ENCODE measurements at regions not wholly inside any gene's neighbourhood (a gene's known extent, or its start where the extent isn't known, plus 50 kb on each side); places are given as distances from the start of the nearest gene placed in this dataset.
A peak's percentile ranks its signal among the peaks of the same experiment; 100 is the strongest.

DNA sequence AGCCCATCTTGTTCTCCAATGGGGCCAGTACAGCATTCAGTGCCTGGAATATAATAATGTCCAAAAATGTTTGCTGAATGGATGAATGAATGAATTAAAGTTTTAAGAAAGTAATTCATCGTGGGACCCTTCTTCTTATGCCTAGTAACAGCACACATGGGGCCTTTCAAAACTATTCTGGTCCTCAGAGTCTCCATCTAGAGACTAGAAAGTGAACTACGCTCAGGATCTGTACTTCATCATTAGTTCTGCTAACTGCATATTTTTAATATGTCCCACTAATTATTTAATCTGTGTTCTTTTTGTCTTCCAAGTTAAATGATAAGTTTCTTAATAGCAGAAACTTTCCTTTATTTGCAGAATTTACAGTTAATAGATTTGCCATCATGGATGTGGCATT, 172.5 kb downstream of the SMAD2 start:
- no peak for DNase-seq

DNA sequence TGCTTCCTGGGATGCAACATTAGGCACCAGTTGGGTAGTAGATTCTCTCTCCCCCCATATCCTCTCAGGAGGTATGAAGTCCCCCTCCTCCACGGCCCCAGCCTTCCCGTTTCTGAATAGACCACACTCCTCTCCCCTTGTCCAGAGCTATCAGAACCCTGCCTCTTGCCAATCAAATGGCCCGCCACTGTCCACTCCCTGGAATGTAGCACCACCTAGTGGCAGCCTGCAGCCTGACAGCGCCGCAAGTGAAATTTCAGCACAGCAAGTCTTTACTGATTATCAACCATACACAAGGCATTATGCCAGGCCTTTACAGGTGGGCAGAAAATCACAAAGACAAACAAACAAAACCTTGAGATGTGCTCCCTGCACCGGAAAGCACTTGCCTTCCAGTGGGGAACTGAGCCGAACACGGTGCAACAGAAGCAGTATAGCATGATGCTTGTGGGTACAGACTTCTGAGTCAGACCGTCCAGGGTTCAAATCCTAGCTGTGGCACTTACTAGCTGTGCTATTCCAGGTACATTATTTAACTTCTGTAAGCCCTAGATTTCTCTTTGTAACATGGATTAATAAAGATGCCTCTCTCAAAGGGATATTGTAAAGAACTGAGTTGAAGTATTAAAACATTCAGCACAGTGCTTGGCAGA, 174.0 kb downstream of the SMAD2 start:
- DNase-seq: peak; percentile 84

DNA sequence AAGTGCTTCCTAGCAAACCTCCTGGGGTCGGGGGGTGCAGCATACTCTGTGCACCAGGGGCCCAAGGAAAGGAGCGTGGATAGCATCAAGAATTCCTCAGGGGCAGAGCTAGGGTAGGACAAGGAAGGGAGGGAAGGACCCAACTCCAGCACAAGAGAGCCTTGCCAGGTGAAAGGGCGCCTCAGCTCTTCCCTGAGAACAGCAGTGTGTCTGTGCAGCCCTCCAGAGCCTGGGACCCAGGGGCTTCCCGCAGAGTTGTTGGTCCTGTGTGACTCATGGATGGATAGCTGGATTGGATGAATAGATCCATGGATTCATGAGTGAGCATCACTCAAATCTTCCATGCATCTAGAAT, 175.4 kb downstream of the SMAD2 start:
- no peak for DNase-seq

DNA sequence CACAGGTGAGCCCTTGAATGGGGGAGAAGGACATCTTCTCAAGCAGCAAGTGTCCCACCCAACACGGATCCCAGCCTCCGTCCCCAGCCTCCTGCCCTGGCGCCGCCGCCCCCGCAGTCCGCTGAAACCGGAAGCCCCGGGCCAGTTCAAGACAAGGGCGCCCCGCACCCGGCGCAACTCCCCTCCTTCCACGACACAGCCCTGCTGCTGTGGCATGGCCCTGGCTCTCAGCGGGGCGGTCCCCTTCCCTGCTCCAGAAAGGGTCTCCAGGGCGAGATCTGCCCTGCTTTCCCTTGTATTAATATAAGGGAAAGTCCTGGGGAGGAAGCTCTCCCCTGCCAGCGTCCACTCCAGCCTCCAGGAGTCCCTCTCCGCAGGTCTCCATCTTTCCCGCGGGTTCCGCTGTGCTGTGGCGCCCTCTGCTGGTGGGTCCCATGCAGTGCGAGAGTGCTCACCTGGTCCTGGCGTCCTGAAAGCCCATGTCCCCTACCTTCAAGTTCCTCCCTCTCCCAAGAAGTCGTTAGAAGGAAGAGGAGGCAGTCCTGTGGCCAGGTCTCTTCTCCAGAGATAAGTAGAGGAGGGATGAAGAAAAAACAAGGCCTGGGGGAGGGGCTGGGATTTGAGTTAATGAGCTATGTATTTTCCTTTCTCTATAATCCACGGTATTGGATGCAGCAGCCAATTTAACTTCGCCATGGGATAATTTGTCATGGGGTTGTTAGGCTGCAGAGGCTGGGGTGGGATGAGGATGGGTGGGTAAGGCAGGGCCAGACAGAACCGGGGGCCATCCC, 176.0 kb downstream of the SMAD2 start:
- peak; percentile 91 for DNase-seq

DNA sequence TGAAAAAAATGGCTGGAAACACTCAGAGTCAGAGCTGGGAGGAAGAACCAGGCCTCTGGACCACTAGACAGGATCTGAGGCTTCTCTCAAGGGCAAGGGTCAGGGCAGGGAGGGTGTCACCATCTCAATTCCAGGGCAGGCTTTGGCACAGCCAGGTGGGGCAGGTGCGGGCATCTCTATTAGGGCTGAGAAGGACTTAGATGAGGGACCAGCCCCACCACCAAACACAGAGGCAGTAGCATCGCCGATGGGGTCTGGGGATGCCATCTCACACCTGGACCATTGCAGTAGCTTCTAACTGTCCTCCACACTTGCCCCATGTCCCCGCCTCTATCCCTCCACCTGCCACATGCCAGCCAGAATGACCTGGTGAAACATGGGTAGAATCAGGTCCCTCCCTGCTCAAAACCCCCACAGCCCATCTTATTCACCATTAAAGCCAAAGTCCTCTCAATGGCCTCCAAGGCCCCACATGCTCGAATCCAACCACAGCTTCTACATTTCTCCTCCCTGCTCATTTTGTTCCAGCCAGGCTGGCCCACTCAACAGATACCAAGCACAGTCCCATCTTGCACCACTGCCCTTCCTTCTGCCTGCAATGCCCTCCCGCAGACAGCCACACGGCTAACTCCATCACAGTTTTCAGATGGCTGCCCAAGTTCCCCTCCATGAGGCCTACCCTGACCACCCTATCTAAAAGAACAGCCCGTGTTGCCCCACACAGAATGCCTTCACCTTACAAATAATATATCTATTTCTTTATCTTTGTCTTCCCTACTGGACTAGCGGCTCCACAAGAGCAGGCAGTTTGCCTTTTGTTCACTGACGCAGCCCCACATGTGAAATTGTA, 177.4 kb downstream of the SMAD2 start:
- DNase-seq: no peak

DNA sequence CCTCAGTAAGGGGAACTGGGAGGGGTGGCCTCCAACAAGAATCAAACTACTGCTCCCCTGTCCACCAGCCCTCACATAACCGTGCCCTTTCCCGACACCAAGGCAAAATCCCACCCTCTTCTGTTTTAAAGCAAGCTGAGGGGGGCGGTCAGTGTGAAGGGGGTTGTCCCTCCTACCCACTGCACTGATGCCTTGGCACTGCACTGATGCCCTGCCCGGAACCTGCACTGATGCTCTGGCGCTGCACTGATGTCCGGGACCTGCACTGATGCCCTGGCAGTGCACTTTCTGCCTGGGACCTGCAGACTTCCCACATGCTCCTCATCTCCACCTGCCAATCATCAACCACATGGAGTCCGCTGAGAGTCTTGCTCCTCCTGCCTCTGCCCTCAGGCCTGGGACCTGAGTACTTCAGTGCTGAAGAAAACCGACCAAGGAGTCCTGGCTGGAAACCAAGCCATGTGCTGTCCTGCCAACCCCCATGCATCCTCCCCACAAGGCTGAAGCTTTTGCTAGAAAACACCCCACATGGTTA, 179.5 kb downstream of the SMAD2 start:
- DNase-seq: peak; percentile 48

DNA sequence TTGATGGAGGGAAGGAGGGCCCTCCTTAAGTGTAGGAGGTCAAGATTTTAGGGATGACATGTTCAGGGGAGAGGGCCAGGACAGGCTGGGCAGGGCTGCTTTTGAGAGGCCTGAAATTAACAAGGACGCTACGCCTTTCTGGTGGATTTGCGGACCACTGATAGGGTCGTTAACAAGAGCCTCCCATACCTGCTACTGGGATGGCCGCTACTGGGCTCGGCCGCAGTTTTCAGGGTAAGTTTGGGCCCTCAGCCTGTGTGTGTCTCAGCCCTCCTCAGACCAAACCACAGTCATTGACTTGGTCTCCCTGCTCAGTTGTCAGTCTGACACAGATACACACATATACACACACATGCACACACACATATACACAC, 180.9 kb downstream of the SMAD2 start:
- DNase-seq: peak; percentile 29

DNA sequence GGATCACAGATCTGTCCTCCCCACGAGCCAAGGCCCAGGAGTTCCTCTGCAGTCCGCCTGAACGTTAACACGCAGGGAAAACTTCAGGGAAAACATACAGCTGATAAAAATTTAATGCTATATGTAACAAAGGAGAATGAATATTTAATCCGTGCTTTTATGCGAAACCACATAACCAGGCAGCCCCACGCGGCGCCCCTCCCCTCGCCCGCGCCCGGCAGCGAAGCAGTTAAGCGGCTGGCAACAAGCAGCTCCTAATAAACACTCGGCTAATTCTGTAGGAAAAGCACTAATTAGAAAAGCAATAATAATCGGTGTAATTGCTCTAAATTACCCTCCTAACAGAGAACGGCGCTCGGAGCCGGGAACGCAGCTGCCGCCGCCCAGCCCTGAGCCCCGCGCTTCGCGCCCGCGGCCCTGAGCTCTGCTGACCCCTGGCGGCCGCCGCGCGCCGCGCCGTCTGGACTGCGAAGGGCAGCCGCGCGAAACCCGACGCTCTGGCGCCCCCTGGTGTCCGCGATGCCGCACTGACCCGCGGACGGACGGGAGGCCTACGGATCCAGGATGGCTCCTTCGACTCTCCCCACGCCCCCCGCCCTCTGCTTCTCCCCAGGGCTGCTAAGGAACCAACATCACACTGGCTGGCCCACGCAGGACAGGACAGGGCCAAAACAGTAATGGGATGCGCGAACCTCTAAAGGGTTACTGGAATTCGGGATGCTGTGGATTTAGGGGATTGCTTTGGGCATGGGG, 181.4 kb downstream of the SMAD2 start:
- DNase-seq: peak; percentile 82

DNA sequence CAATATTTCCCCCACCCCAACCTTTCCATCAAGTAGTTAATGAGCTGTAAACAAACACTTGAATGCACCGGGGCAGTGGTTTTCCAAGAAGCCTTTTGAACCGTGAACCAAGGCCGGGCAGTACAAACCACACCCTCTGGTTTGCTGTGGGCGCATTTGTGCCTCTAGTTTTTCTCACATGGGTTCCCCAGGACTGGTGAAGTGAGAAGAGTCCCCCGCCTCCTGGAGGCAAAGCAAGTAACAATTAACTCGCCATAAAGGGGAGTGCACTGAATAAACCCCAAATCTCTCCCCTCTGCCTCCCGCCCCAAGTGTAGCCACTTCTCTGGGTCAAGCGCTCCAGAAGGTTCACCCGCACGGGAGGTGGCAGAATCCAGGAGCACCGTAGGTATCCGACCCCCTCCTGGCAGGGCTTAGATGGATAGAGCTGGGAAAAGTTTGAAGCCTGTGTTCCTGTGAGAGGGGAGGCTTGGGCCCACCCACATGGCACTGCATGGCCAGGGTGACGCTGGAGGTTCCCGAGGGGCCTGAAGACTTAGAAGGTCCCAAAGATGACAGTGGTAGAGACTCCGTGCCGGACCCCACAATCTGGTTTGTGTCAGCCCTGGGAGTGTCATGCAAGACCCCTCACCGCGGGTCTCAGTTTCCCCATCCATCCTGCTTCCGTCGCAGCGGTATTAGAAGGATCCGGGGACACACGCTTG, 182.2 kb downstream of the SMAD2 start:
- DNase-seq: no peak

DNA sequence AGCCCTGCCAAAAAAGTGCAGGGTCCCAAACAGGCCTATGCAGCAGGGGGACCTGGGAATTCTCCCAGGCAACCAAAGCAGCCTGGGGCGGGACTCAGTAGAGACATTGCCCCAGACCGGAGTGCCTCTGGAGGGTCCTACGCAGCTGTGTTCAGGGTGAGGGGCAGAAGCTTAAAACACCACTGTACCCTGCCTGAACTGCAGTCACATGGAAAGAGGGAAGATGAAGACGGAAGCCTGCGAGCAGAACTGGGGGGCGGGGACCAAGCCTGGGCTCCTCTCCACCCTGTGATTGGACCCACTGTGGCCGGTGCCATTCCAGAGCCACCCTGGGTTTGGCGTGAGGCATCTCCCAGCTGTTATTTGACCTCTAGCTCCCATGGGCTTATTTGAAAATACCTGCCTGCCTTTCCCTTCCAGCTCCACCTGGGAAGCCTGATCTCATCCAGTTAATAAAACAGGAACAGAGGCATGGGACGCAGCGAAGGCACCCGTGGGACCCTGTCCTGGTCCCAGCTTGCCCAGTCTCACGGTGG, 183.1 kb downstream of the SMAD2 start:
- DNase-seq: no peak

DNA sequence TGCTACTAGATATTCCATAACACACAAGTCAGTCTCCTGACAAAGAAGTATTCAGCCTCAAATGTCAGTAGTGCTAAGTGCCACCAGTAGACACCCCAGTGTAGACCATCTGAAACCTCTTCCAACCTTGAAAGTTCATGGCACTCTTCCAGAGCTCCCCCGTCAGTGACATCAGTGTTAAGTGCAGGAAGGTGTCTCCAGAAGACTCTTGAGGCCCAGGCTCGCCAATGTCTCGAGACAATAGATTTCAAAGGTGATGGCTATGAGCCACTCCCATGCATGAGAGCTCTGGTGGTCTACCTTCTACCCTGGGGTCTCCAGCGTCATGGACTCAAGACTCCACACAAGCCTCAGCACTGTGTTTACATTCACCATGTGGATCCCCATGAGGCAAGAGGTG, 183.8 kb downstream of the SMAD2 start:
- DNase-seq: no peak

DNA sequence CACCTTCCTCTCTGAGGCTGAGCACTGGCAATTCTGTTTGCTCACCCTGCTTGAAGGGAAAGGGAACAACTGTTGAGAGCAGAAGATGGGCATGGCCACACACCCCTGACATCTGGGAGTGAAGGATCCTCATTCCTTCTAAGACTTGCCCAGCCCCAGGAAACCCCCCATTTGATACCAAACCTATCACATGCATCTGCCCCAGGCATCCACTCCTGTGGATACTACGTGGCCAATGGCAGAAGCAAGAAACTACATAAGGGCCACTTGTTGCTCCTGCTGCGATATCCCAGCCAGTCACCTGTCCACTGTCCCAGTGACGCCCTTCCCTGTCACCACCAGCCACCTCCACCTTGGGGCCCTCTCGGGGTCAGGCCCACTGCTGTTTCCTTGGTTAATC, 185.2 kb downstream of the SMAD2 start:
- DNase-seq: no peak

DNA sequence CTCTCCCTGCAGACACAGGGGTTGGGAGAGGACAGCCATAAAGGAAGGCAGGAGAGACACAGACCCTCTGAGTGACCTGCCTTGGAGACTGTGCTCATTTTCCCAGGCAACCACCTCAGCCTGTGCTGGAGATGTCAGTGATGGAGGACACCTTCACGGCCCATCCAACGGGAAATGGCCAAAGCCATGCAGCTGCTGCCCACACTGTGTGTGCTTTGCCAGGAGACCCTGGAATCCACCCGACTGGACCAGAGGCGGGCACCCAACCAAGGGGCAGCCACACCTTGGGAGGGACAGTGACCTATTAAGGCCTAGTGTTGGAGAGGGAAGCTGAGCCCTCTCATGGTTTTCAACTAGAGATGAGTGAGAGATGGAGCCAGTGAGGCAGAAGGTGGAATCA, 192.5 kb downstream of the SMAD2 start:
- DNase-seq: peak; percentile 38

DNA sequence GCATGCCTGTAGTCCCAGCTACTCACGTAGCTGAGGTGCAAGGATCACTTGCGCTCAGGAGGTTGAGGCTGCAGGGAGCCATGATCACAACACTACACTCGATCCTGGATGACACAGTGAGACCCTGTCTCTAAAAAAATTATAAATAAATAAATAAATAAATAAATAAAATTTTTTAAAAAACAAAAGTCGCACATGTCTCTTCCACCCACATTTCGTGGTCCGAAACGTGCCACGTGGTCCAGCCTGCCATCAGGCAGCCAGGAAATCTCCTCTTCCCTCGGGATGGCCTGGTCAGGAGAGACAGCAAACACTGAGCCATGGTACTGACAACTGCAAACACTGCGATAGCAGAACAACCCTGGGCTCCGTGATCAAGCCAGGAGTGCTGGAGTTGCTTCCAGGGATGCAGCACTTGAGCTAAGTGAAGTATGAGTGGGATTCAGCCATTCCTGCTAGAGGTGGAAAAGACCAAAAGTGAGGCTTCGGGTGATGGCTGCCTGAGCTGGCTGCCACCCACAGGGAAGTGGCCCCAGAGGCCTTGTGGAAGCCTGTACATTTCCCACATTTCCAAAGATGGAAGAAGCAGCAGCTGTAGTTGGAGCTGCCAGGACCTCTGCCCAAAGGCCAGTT, 193.1 kb downstream of the SMAD2 start:
- DNase-seq: peak; percentile 24

DNA sequence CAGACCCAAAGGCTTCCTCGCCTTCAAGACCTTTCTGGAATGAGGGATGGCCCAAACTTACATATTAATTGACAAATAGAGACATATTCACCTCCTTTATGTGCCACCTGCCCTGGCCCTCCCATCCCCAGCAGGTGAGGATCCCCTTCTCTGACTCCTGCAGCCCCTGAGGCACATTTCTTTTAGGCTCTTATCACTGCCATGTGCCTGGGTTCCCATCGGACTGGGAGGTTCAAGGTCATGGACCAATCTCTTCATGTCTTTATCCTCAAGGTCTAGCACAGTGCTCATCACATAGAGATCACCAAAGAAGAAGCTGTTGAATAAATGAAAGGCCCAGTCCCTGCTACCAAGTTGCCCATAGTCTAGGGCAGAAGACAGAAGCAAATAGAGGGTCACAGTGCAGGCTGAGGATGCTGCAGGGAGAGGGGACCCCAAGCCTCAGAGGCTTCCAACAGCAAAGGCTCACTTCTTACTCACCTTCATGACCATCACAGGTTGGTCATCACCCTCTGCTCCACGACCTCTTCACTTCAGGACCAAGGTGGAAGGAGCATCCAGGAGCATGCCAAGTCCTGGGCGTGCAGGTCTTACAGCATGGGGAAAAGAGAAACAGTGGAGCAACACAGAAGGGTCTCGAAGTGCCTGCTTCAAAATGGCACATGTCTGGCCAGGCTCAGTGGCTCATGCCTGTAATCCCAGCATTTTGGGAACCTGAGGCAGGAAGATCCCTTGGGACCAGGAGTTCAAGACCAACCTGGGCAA, 193.9 kb downstream of the SMAD2 start:
- DNase-seq: peak; percentile 37

DNA sequence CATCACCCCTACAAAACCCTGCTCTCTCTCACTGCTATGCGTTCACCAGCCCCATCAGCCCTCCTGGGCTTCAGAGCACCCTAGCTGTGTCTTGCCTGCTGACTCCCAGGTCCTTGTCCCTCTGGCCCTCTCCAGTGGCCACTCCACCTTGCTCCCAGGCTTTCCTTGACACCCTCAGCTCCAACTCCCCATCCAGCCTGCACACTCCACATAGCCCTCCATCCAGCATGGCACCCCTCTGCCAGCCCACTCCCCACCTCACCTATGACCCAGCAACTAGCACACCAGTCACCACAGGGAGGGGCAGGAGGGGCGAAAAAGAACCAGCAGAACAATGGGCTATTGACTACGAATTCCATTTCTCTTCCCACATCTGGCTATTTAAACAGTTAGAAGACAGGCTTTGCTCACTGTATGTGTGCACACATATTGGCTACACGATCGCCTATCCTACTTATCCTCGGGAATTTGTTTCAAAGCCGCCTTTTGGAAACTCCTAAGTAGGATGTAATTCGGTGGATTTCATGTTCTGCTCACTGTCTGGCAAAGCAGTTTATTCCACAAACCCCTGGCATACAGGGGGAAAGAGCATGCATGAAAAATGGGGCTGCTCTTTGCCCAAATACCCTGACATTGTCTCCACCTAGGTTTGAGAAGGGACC, 195.3 kb downstream of the SMAD2 start:
- peak; percentile 30 for DNase-seq

DNA sequence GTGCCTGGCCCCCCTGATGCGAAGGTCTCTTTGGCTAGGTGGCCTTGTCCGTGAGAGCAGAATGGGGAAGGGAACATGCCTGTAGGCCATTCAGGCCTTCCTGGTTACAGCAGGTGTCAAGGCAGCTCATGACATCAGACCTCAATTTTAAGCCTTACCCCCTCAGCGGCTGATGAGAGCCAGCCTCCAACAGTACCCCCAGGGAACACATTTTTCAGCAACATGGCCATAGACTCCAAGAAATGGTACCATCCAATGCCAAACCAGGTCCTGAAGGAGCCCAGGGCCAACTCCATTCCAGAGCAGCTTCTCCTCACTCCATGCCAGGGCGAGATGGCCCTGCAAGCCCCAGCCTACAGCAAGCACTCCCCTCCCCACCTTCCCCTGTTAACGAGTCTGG, 199.2 kb downstream of the SMAD2 start:
- DNase-seq: no peak

DNA sequence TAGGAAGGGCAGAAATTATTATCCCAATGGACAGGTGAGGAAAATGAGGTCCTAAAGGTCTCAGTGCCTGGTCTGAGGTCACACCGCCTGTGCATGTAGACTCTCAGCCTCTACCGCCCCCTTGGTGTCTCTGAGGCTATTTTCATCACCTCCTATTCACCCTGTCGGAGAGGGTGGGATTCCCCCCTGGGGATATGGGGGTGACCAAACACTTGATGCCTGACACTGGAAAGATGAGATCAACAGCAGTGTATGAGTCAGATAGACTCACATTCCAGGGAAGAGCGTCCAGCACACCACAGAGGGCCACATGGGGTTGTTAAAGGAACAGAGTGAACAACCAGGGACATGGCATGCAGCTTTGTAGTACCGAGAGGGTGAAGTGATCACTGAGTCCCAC, 199.7 kb downstream of the SMAD2 start:
- no peak for DNase-seq

DNA sequence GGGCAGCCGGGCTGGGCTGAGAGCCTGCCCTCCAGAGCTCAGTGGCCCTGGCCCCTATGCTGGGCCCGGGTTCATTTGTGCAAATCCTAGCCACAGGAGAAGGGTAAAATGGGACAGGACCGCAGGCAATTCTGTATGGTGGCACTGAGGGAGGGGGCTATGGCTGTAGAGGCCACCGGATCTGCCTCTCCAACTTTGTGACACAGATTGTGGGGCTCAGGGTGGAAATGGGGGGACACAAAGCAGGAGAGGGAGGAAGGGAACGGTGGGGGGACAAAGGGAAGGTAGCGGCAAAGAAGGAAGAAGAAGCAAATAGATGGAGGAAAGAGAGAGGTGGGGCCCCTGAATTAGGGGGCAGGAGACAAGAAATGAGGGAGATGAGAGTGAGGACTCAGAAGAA, 201.1 kb downstream of the SMAD2 start:
- DNase-seq: no peak

DNA sequence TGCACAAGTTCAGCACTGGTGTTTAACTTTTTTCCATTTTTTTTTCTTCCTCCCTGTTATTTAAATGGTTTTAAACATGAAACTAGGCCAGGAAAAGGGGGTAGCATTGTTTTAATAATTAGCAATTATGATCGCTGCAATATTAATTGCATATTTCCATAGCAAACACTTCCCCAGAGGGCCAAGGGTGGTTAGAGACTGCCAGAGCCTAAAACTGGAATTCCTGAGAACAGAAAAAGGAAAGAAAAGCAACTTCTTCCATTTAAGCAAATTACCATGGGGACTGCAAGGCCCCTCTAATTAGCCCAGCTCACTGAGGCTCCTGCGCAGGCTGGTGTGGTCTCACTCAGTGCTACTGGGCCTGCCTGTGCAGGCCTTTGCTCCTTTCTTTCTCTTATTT, 201.5 kb downstream of the SMAD2 start:
- DNase-seq: no peak

All from islet precursor cell (in vitro differentiated cells).